MM.1S (cell line): ENCODE measurements at regions not wholly inside any gene's neighbourhood (a gene's known extent, or its start where the extent isn't known, plus 50 kb on each side); places are given as distances from the start of the nearest gene placed in this dataset.

Source experiments
- CTCF ChIP-seq: fragments of 300-600 bp; sonication (generic); IDR thresholded peaks from 2 replicates; pipeline ENCODE4 v1.5.1; 2016; ENCODE audit warnings: antibody characterized with exemption, low read length, mixed read lengths
- EZH2 ChIP-seq: fragments of 300-600 bp; sonication (generic); optimal IDR thresholded peaks from 2 replicates; pipeline ENCODE3; 2017; ENCODE audit warnings: low read depth, mild to moderate bottlenecking, antibody characterized with exemption, low read length, mixed read lengths
- EZH2phosphoT487 ChIP-seq: fragments of 300-600 bp; sonication (generic); IDR thresholded peaks from 2 replicates; pipeline ENCODE4 v1.6.1; 2018; ENCODE audit warnings: antibody characterized with exemption, low read length

- TF ChIP-seq CTCF = no peak
- no peak for TF ChIP-seq EZH2phosphoT487
- no peak for TF ChIP-seq EZH2
Observed at GRCh38 chr15:37847776-37848175, 86.7 kb upstream of the TMCO5A start.
